ENCODE measurements at regions not wholly inside any gene's neighbourhood (a gene's known extent, or its start where the extent isn't known, plus 50 kb on each side); places are given as distances from the start of the nearest gene placed in this dataset.

GRCh38 chr15:61641645-61642044 is 412.5 kb upstream of the RORA start:
- ATAC-seq (ENCODE audit: low FRiP score), result no peak
- TF ChIP-seq, protein P1, sequence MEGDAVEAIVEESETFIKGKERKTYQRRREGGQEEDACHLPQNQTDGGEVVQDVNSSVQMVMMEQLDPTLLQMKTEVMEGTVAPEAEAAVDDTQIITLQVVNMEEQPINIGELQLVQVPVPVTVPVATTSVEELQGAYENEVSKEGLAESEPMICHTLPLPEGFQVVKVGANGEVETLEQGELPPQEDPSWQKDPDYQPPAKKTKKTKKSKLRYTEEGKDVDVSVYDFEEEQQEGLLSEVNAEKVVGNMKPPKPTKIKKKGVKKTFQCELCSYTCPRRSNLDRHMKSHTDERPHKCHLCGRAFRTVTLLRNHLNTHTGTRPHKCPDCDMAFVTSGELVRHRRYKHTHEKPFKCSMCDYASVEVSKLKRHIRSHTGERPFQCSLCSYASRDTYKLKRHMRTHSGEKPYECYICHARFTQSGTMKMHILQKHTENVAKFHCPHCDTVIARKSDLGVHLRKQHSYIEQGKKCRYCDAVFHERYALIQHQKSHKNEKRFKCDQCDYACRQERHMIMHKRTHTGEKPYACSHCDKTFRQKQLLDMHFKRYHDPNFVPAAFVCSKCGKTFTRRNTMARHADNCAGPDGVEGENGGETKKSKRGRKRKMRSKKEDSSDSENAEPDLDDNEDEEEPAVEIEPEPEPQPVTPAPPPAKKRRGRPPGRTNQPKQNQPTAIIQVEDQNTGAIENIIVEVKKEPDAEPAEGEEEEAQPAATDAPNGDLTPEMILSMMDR (IDR thresholded peaks at IDR 0.05), result no peak
- no peak for DNase-seq (ENCODE audit: low spot score)

- DNase-seq (ENCODE audit: low spot score), result no peak
- ATAC-seq (ENCODE audit: low FRiP score), result no peak
- TF ChIP-seq, protein P1 (IDR thresholded peaks at IDR 0.05), result no peak
Observed at GRCh38 chr15:61640756-61641155, 411.7 kb upstream of the RORA start.

DNA sequence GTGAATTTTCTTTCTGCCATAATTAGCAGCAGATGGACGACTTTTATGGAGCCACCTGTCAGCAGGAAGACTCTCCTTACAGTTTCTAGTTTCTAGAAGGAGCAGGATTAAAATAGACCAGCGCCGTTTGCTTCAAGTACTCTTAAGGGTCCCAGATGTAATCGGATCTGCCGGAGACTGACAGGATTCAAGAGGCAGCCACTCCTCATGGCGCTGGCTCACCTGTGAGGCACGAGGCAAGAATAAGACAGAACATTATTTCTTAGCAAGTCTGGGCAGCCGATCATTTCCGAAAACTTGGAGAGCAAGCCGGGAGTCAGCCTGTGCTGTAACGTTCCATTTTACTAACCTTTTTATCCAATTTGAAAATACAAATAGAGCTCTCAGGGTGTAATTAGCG is 410.4 kb upstream of the RORA start:
- TF ChIP-seq, protein P1 (IDR thresholded peaks at IDR 0.05), result no peak
- DNase-seq (ENCODE audit: low spot score), result no peak
- no peak for ATAC-seq (ENCODE audit: low FRiP score)

DNA sequence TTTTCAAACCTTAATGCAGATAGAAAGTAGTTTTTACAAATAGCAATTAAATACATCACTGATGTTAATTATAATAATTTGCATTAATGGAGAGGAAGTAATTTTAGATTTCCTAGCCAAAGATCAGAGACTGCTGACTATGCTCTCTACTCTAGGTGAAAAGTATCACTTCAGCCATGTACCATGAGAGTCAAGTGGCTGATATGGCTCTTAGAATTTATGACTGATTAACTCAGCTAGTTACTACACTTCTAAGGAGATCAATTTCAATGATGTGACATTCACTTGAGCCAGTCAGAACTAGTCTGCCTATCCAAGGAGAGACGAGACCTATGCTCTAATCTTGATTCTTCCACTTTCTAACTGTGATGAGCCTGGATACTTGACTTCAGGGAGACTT is 405.7 kb upstream of the RORA start:
- TF ChIP-seq, protein P1 (IDR thresholded peaks at IDR 0.05), result no peak
- ATAC-seq (ENCODE audit: low FRiP score) (no peak), DNase-seq (ENCODE audit: low spot score) (no peak)

DNA sequence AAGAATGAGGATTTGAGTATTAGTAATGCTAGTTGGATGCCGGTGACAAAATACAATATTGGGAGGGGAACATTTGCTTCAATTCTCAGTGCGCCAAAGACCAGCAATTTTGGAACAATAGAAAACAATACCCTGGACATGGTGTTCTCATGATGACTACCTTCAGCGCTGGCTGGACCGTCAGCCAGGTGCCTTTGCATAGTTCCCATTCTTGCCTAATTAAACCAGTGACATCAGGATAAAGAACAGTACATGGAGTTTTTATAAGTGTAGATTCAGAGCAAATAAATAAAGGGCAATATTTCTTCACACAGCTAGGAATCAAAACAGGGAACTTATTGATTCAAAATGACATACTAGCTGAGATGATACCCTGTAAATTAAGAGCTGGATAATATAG is 404.8 kb upstream of the RORA start:
- no peak for DNase-seq (ENCODE audit: low spot score)

DNA sequence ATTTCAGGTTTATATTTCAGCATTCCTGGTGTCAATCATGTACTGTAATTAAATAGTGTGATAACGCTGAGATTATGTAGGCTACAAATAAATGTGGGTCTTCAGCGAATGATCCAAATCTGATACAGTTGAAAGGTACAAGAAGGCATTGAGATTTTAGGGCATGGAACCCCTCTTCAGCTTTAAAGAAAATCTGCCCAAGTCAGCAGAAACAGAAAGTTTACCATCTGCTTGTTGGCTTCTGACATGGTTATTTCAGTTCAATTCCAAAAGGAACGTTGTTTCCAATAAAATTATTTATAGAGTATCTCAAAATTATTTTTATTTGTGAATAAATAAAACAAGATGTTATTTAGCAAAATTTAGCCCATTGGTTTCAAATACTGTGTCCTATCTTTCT is 400.2 kb upstream of the RORA start:
- TF ChIP-seq, protein P1 (IDR thresholded peaks at IDR 0.05), result no peak
- ATAC-seq (ENCODE audit: low FRiP score), result no peak

More for the DNA sequence above, 404.8 kb upstream of the RORA start:
- TF ChIP-seq, protein P1 (IDR thresholded peaks at IDR 0.05), result no peak
- ATAC-seq (ENCODE audit: low FRiP score), result no peak

GRCh38 chr15:61624950-61625349 is 395.8 kb upstream of the RORA start:
- ATAC-seq (ENCODE audit: low FRiP score), result no peak
- TF ChIP-seq, protein P1 (IDR thresholded peaks at IDR 0.05), result no peak
- DNase-seq (ENCODE audit: low spot score), result no peak

More for the DNA sequence above, 400.2 kb upstream of the RORA start:
- DNase-seq (ENCODE audit: low spot score), result no peak
